ENCODE measurements at regions not wholly inside any gene's neighbourhood (a gene's known extent, or its start where the extent isn't known, plus 50 kb on each side); places are given as distances from the start of the nearest gene placed in this dataset.

DNA sequence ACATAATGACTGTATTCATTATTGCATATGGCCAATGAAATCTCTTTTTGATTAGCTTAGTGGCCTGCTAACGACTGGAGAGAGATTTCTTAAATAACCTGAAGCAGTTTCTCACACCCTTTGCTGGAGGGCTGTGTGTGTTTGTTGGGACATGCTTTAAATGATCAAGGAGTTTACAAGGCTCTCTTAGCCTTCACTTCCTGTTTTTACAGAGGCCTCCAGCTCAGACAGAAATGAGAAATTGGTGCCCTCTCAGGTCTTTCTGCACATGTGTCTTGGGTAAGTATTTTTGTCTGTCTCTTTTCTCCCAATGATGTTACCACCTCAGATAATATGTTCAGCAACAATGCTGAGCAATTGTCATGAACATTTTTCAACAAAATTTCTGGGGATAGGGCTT, 884.4 kb upstream of the CNTN5 start:
- Histone ChIP-seq H3K4me3 (ENCODE audit: control extremely low read depth in 1 of 5, extremely low read depth in 1 of 5, insufficient read depth in 1 of 5, low read depth in 2 of 5, low read length in 4 of 5) (no peak overlapping the region), H2AFZ (ENCODE audit: insufficient read depth, low read depth, low read length, poor library complexity, severe bottlenecking) (no peak overlapping the region), H3K4me1 (ENCODE audit: control insufficient read depth in 2 of 2, insufficient read depth in 2 of 2, low read length in 2 of 2) (no peaks in the 10 kb centered on the region), H3K9me3 (ENCODE audit: control extremely low read depth in 1 of 3, control insufficient read depth in 2 of 3, insufficient read depth in 1 of 3, low read length in 2 of 3) (peaks cover 0 to 3% (median 1%) of the 10 kb centered on the region in 3 donors), H3K36me3 (replicated peaks in 1 of 2; ENCODE audit: control extremely low read depth in 1 of 2, control insufficient read depth in 1 of 2, extremely low read depth in 1 of 2, insufficient read depth in 2 of 2, low read length in 1 of 2) (no peaks in the 10 kb centered on the region), H3K79me2 (ENCODE audit: control insufficient read depth, insufficient read depth, low read length) (no peaks in the 10 kb centered on the region), H3K27me3 (replicated peaks in 1 of 4; ENCODE audit: control extremely low read depth in 1 of 4, control insufficient read depth in 3 of 4, insufficient read depth in 4 of 4, low read length in 3 of 4) (no peaks in the 10 kb centered on the region), H3K27ac (ENCODE audit: low read length in 2 of 2) (no peak overlapping the region), H4K20me1 (ENCODE audit: control insufficient read depth, insufficient read depth, low read length, poor library complexity, severe bottlenecking) (no peaks in the 10 kb centered on the region), H3K9ac (ENCODE audit: low read length) (no peak overlapping the region), H3K4me2 (replicated peaks; ENCODE audit: low read depth, low read length, poor library complexity, severe bottlenecking) (no peak overlapping the region)
- ChIA-PET POLR2A (no interaction called here), CTCF (no interaction called here)
- peaks cover 7% of the 10 kb centered on the region for H3K9me3 Mint-ChIP-seq (ENCODE audit: insufficient read depth)
- TF ChIP-seq CTCF (IDR thresholded peaks at IDR 0.05) (no peak), EZH2 (IDR thresholded peaks at IDR 0.05; ENCODE audit: borderline replicate concordance, insufficient read depth, low read depth, low read length, poor library complexity, severe bottlenecking) (no peak)
- H3K4me1 Mint-ChIP-seq, result no peaks in the 10 kb centered on the region
- intact Hi-C loops (cut with micrococcal nuclease), result no loop called here
- no peak overlapping the region for H3K27ac Mint-ChIP-seq
- DNase-seq (no peak), ATAC-seq (ENCODE audit: low read depth) (no peak)
- no peaks in the 10 kb centered on the region for H3K27me3 Mint-ChIP-seq
- WGBS (ENCODE audit: insufficient coverage), result no CpG with 5 or more reads among the region's 1 CpG
- H3K4me3 Mint-ChIP-seq, result no peak overlapping the region

- Histone ChIP-seq H3K4me3 (ENCODE audit: control extremely low read depth in 1 of 5, extremely low read depth in 1 of 5, insufficient read depth in 1 of 5, low read depth in 2 of 5, low read length in 4 of 5) (no peak overlapping the region), H3K4me2 (replicated peaks; ENCODE audit: low read depth, low read length, poor library complexity, severe bottlenecking) (no peak overlapping the region), H3K4me1 (ENCODE audit: control insufficient read depth in 2 of 2, insufficient read depth in 2 of 2, low read length in 2 of 2) (no peaks in the 10 kb centered on the region), H4K20me1 (ENCODE audit: control insufficient read depth, insufficient read depth, low read length, poor library complexity, severe bottlenecking) (no peaks in the 10 kb centered on the region), H2AFZ (ENCODE audit: insufficient read depth, low read depth, low read length, poor library complexity, severe bottlenecking) (no peak overlapping the region), H3K9ac (ENCODE audit: low read length) (no peak overlapping the region), H3K79me2 (ENCODE audit: control insufficient read depth, insufficient read depth, low read length) (no peaks in the 10 kb centered on the region), H3K27ac (ENCODE audit: low read length in 2 of 2) (no peak overlapping the region), H3K27me3 (replicated peaks in 1 of 4; ENCODE audit: control extremely low read depth in 1 of 4, control insufficient read depth in 3 of 4, insufficient read depth in 4 of 4, low read length in 3 of 4) (no peaks in the 10 kb centered on the region), H3K36me3 (replicated peaks in 1 of 2; ENCODE audit: control extremely low read depth in 1 of 2, control insufficient read depth in 1 of 2, extremely low read depth in 1 of 2, insufficient read depth in 2 of 2, low read length in 1 of 2) (no peaks in the 10 kb centered on the region), H3K9me3 (ENCODE audit: control extremely low read depth in 1 of 3, control insufficient read depth in 2 of 3, insufficient read depth in 1 of 3, low read length in 2 of 3) (peaks cover 0 to 3% (median 1%) of the 10 kb centered on the region in 3 donors)
- Mint-ChIP-seq H3K27ac (no peak overlapping the region), H3K4me3 (no peak overlapping the region), H3K27me3 (no peaks in the 10 kb centered on the region), H3K9me3 (ENCODE audit: insufficient read depth) (peaks cover 7% of the 10 kb centered on the region), H3K4me1 (no peaks in the 10 kb centered on the region)
- DNase-seq, result no peak
- ChIA-PET CTCF (no interaction called here), POLR2A (no interaction called here)
- intact Hi-C loops (cut with micrococcal nuclease), result no loop called here
- no CpG with 5 or more reads among the region's 3 CpGs for WGBS (ENCODE audit: insufficient coverage)
- TF ChIP-seq CTCF (IDR thresholded peaks at IDR 0.05) (no peak), EZH2 (IDR thresholded peaks at IDR 0.05; ENCODE audit: borderline replicate concordance, insufficient read depth, low read depth, low read length, poor library complexity, severe bottlenecking) (no peak)
- no peak for ATAC-seq (ENCODE audit: low read depth)
Measured at GRCh38 chr11:98137437-98137836, 883.3 kb upstream of the CNTN5 start.
